Medulla oblongata (tissue), 1 donor: ENCODE measurements at regions not wholly inside any gene's neighbourhood (a gene's known extent, or its start where the extent isn't known, plus 50 kb on each side); places are given as distances from the start of the nearest gene placed in this dataset.
A peak's percentile ranks its signal among the peaks of the same experiment; 100 is the strongest.

Experiments
- DNase-seq: peaks from one replicate; pipeline ENCODE4 v3.0.0-alpha.2; 2015; ENCODE audit errors: extremely low spot score

GRCh38 chr10:78298835-78299234 is 265.2 kb downstream of the RPS24 start:
- no peak for DNase-seq

GRCh38 chr10:78299851-78300468 is 266.3 kb downstream of the RPS24 start:
- peak; percentile 73 for DNase-seq

GRCh38 chr10:78300526-78300925 is 266.9 kb downstream of the RPS24 start:
- no peak for DNase-seq

GRCh38 chr10:78301481-78301880 is 267.8 kb downstream of the RPS24 start:
- no peak for DNase-seq

DNA sequence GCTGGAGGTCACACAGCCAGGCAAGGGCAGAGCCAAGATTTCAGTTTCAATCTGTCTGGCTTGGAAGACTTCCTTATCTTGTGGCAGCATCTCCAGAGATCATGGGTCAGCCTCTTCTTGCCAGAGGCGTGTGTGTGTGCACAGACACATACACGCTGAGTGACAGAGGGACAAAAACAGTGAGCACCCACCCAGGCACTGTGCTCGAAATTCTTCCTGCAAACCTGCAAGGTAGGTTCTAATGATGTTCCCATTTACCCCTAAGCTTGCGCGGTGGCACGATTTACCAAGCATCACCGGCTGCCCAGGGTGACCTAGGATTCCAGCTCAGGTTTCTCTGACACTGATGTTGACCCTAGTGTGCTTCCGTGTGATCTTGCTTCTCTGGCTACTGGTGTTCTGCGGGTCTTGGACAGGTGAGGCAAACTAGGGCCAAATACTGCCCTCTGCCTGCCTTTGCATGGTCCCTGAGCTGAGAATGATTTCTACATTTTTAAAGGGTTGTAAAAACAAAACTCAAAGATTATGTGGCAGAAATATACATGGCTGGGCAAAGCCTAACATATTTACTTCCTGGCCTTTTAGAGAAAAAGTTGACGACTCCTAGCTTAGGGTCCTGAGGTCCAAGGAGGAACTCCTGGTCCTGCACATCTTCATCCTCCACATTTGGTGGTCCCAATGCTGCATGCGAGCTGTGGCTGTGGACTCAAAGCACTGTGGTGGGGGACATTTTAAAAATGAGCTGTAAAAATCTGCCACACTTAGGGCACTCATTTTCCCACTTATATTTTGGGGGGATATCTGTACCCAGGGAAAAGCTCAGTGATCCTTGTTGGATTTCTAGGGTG is 268.5 kb downstream of the RPS24 start:
- peak; percentile 42 for DNase-seq

DNA sequence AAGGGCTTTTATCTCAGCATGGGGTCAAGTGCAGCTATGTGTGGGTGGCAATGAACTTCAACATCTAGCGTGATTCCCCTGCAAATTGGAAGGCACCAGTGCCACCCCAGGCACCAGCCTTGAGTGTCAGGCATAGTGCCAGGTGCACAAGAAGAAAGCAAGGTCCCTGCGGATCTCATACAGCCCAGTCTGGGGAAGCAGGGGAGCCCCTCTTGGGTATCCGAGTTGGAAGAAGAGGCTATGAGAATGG is 269.0 kb downstream of the RPS24 start:
- peak; percentile 62 for DNase-seq

DNA sequence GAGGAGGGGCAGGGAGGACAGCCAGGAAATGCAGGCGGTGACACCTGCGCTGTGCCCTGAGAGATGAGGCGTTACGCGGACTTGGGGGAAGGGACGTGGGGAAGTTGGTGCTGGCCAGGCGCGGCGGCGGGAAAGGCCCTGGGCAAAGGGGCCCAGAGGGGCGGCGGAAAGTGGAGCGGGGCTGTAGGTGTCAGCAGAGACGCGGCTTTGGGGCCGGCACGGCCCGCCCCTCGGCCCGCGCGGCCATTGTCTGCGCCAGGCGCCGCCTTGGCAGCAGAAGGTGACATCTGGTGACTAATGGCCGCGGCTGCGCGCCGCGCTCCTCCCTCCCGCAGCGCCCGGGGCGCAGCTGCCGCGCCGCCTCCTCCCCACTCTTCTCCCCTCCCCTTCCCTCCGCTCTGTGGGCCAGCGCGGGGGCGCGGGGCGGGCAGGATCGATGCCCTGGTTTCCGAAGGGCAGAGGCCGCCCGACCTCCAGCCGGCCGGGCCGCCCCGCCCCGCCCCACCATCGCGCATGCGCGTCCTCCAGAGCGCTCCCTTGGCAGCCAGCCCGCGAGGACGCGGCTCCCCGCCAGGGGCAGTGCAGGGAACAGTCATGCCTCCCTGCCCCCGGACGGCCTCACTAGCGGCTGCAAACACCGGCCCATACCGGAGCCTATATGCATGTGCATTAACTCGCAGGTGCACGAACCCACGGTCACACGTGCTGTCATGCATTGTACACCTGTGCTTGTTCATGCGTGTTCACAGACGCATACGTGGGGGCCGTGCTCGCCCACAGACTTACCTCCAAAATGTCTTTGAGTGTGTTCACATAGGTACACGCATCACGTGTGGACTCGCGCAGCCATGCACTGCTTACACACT is 269.6 kb downstream of the RPS24 start:
- peak; percentile 97 for DNase-seq

GRCh38 chr10:78304091-78305045 is 270.7 kb downstream of the RPS24 start:
- no peak for DNase-seq

- no peak for DNase-seq
Measured at GRCh38 chr10:78305311-78305710, 271.6 kb downstream of the RPS24 start.

DNA sequence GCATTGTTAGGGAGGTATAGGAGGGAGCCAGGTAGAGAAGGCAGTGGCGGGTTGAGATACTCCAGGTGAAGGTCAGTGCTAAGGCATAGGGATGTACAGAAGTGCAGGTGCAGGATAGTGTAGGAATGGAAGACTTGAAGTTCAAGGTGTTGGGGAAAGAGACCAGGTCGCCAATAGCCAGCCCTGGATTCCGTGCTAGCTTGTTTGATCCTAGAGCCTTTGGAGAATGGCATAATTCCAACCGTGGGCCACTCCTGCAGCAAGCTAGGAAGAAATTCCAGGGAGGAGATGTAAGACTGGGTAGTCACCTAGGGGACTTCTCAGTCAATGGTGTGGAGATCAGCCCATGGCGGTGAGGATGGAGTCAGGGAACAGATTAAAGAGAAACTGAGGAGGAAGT is 272.7 kb downstream of the RPS24 start:
- DNase-seq: no peak

DNA sequence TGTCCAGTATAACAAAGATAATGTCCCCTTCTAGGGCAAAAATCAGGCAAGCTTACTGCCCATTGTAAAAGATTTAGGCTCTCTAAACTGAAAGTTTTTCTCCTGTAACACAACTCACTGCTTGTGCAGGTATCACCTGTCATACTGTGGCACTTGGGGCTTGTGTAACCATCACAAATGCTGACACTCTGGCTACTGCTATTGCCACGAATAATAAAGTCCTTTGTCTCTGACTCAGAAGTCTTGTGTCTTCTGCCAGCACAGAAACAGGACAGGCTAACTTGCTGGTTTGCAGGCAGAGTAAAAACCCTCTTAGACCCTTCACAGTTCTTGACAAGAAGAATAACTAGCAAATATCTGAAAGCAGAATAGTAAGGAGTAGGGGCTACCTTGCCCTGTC is 273.9 kb downstream of the RPS24 start:
- peak; percentile 51 for DNase-seq

- DNase-seq: no peak
Measured at GRCh38 chr10:78309536-78310237, 276.0 kb downstream of the RPS24 start.

GRCh38 chr10:78310481-78311080 is 276.9 kb downstream of the RPS24 start:
- no peak for DNase-seq

GRCh38 chr10:78312197-78313047 is 278.8 kb downstream of the RPS24 start:
- no peak for DNase-seq

DNA sequence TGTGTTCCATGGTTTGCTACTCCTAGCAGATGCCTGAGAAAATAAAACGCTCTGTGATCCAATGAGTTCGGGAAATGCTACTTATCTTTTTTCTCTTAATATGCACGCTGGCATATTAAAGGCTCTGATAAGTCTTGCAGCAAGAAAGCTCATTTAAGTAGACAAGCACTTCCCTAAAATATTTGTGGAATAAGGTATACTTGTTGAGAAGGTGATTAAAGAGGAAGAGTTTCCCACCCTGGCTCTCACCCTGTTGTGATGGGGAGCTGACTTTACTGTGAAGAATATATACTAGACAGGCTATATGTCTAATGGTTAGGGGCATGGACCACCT is 279.4 kb downstream of the RPS24 start:
- DNase-seq: no peak

GRCh38 chr10:78313636-78314035 is 280.0 kb downstream of the RPS24 start:
- DNase-seq: no peak

DNA sequence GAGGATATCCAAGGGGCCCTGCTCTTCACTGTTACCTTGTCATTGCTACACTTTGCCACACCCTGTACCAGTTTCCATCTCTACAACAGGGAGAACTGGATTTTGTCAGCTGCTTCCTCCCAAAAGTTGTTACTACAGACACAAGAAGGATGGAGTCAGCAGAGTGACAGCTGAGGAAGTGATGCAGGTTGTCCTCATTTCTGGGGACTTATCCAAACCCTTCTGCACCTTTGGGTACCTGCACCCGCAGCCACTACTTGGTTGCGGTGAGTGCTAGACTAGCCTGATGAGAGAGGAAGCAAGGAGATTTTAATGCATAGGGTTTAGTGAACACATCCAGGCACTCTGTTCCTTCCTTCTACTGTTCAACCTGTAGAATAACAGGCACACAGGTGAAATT is 281.0 kb downstream of the RPS24 start:
- DNase-seq: no peak

DNA sequence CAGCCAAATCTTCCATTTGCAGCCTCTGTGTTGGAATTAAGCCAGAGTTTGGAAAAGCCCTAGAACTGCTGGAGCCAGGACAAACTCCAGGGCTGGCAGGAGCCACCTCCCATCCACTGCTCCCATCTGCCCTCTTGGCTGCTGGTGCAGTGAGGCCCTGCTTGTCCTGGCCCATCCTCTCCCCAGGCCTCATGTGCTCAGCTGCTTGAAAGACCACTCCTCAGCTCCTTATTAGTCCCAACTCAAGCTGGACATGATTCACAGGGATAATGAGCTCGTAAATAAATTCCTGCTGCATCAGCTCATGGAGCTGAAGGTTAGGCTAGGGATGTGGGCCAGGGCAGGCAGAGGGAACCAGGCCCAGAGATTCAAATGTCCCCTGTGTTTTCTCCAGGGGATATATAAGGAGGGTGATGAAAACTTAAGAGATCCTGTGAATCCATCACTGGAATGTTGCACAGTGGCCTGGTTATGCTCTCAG is 282.8 kb downstream of the RPS24 start:
- DNase-seq: no peak

DNA sequence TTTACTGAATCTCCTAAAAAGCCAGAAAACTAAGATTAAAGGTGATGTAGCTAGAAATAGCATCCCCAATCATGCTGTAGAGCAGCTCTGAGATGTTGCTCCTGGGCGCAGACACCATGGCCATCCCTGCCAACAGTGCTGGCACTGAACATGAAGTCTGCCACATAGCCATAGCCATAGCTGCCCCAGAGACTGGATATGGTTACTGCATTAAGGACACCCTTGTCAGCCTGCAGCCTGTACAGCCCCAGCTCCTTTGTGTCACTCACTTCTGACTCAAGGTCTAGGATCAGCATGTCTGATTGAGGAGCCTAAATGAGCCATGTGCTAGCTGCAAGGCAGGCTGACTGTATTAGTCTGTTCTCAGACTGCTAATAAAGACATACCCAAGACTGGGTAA is 284.6 kb downstream of the RPS24 start:
- no peak for DNase-seq

- no peak for DNase-seq
Measured at GRCh38 chr10:78319371-78319770, 285.7 kb downstream of the RPS24 start.
